ENCODE measurements at regions not wholly inside any gene's neighbourhood (a gene's known extent, or its start where the extent isn't known, plus 50 kb on each side); places are given as distances from the start of the nearest gene placed in this dataset.

- no peak for DNase-seq
Observed at GRCh38 chr6:119467488-119468081, 118.0 kb upstream of the MAN1A1 start.

GRCh38 chr6:119466226-119466625, 116.7 kb upstream of the MAN1A1 start:
- no peak for DNase-seq

- DNase-seq: no peak
Observed at GRCh38 chr6:119463081-119463626, 113.6 kb upstream of the MAN1A1 start.

- DNase-seq: no peak
Observed at GRCh38 chr6:119461187-119461586, 111.6 kb upstream of the MAN1A1 start.

GRCh38 chr6:119459207-119459974, 109.8 kb upstream of the MAN1A1 start:
- no peak for DNase-seq

- no peak for DNase-seq
Observed at GRCh38 chr6:119454714-119455113, 105.2 kb upstream of the MAN1A1 start.

- no peak for DNase-seq
Observed at GRCh38 chr6:119453242-119454200, 104.0 kb upstream of the MAN1A1 start.

- no peak for DNase-seq
Observed at GRCh38 chr6:119449331-119450156, 100.0 kb upstream of the MAN1A1 start.

GRCh38 chr6:119447921-119448320, 98.4 kb upstream of the MAN1A1 start:
- DNase-seq: no peak

GRCh38 chr6:119446609-119447008, 97.0 kb upstream of the MAN1A1 start:
- DNase-seq: no peak

GRCh38 chr6:119446115-119446554, 96.6 kb upstream of the MAN1A1 start:
- no peak for DNase-seq

- DNase-seq: no peak
Observed at GRCh38 chr6:119445666-119446065, 96.1 kb upstream of the MAN1A1 start.

- no peak for DNase-seq
Observed at GRCh38 chr6:119444642-119445557, 95.3 kb upstream of the MAN1A1 start.

- no peak for DNase-seq
Observed at GRCh38 chr6:119443993-119444641, 94.6 kb upstream of the MAN1A1 start.

GRCh38 chr6:119442776-119443184, 93.2 kb upstream of the MAN1A1 start:
- DNase-seq: no peak

- no peak for DNase-seq
Observed at GRCh38 chr6:119440953-119441352, 91.4 kb upstream of the MAN1A1 start.

- DNase-seq: no peak
Observed at GRCh38 chr6:119436583-119436982, 87.0 kb upstream of the MAN1A1 start.

- no peak for DNase-seq
Observed at GRCh38 chr6:119431799-119432198, 82.2 kb upstream of the MAN1A1 start.

- DNase-seq: no peak
Observed at GRCh38 chr6:119430805-119431204, 81.2 kb upstream of the MAN1A1 start.

GRCh38 chr6:119428633-119429032, 79.1 kb upstream of the MAN1A1 start:
- no peak for DNase-seq

Measured in right forelimb (tissue), 1 donor.